Keratinocyte (primary cell): ENCODE measurements at regions not wholly inside any gene's neighbourhood (a gene's known extent, or its start where the extent isn't known, plus 50 kb on each side); places are given as distances from the start of the nearest gene placed in this dataset.

Source experiments
- EZH2 ChIP-seq: IDR thresholded peaks from one replicate; pipeline ENCODE4 v1.6.1; 2012; ENCODE audit warnings: inconsistent platforms, mild to moderate bottlenecking, low read length, moderate library complexity
- TF ChIP-seq, protein P1 (sequence below), 3 experiments: IDR thresholded peaks in 1 of 3; conservative IDR thresholded peaks in 1 of 3; optimal IDR thresholded peaks in 1 of 3; 2 replicates in 2 of 3; 3 replicates in 1 of 3; pipeline versions ENCODE3 to v1.5.1; 2011; ENCODE audit warnings: low read length in 3 of 3, mild to moderate bottlenecking in 3 of 3, moderate library complexity in 2 of 3, control low read depth in 1 of 3, inconsistent platforms in 1 of 3; ENCODE audit not compliant: insufficient read depth in 2 of 3; ENCODE audit errors: extremely low read depth in 1 of 3

GRCh38 chr6:130742131-130742681 lies 85.0 kb upstream of the SMLR1 start:
- TF ChIP-seq, protein P1, sequence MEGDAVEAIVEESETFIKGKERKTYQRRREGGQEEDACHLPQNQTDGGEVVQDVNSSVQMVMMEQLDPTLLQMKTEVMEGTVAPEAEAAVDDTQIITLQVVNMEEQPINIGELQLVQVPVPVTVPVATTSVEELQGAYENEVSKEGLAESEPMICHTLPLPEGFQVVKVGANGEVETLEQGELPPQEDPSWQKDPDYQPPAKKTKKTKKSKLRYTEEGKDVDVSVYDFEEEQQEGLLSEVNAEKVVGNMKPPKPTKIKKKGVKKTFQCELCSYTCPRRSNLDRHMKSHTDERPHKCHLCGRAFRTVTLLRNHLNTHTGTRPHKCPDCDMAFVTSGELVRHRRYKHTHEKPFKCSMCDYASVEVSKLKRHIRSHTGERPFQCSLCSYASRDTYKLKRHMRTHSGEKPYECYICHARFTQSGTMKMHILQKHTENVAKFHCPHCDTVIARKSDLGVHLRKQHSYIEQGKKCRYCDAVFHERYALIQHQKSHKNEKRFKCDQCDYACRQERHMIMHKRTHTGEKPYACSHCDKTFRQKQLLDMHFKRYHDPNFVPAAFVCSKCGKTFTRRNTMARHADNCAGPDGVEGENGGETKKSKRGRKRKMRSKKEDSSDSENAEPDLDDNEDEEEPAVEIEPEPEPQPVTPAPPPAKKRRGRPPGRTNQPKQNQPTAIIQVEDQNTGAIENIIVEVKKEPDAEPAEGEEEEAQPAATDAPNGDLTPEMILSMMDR (optimal IDR thresholded peaks at IDR 0.05 in 1 of 3, IDR thresholded peaks at IDR 0.05 in 1 of 3, conservative IDR thresholded peaks at IDR 0.05 in 1 of 3; ENCODE audit: extremely low read depth in 1 of 3, insufficient read depth in 2 of 3, low read length in 3 of 3): no peak
- TF ChIP-seq EZH2: no peak
